LNCAP (cell line): ENCODE measurements at regions not wholly inside any gene's neighbourhood (a gene's known extent, or its start where the extent isn't known, plus 50 kb on each side); places are given as distances from the start of the nearest gene placed in this dataset.

Experiments
- CTCF ChIP-seq: fragments of 450-650 bp; IDR thresholded peaks from 2 replicates; pipeline ENCODE4 v1.5.1; 2017; ENCODE audit warnings: mild to moderate bottlenecking

- TF ChIP-seq CTCF: no peak
These were observed 303.5 kb downstream of the OTUD1 start for GRCh38 chr10:23742368-23742767.

- TF ChIP-seq CTCF: no peak
These were observed 303.9 kb downstream of the OTUD1 start for GRCh38 chr10:23742807-23743206.

GRCh38 chr10:23754179-23754578 is 315.3 kb downstream of the OTUD1 start:
- TF ChIP-seq CTCF: no peak

GRCh38 chr10:23754941-23755340 is 316.1 kb downstream of the OTUD1 start:
- TF ChIP-seq CTCF: no peak

GRCh38 chr10:23755556-23755955 is 316.7 kb downstream of the OTUD1 start:
- no peak for TF ChIP-seq CTCF

GRCh38 chr10:23768281-23768680 is 329.4 kb downstream of the OTUD1 start:
- no peak for TF ChIP-seq CTCF

GRCh38 chr10:23777153-23777552 is 338.3 kb downstream of the OTUD1 start:
- no peak for TF ChIP-seq CTCF

GRCh38 chr10:23779301-23779700 is 340.4 kb downstream of the OTUD1 start:
- TF ChIP-seq CTCF: no peak
